SK-N-SH (cell line): ENCODE measurements at regions not wholly inside any gene's neighbourhood (a gene's known extent, or its start where the extent isn't known, plus 50 kb on each side); places are given as distances from the start of the nearest gene placed in this dataset.
"Not testable (repeated sequence)": the region's sequence is repeated elsewhere in the genome, so short reads cannot be mapped to it uniquely, and the experiment has no call there.

Experiments used
- CTCF ChIP-seq: fragments of 200-600 bp; sonication (generic); IDR thresholded peaks from 2 replicates; pipeline ENCODE4 v1.6.1; 2017; ENCODE audit warnings: antibody characterized with exemption, mild to moderate bottlenecking, moderate library complexity
- EP300 ChIP-seq, 2 experiments: IDR thresholded peaks; 2 replicates each; pipeline versions ENCODE4 v1.4.0 to v1.6.1; 2012; ENCODE audit warnings: borderline replicate concordance in 1 of 2, low read depth in 1 of 2, low read length in 1 of 2
- EZH2phosphoT487 ChIP-seq: fragments of 200-600 bp; sonication (generic); IDR thresholded peaks from 2 replicates; pipeline ENCODE4 v1.6.1; 2017; ENCODE audit warnings: low read depth, mixed run types, mild to moderate bottlenecking, antibody characterized with exemption, moderate library complexity, borderline replicate concordance
- FOSL2 ChIP-seq: IDR thresholded peaks from 2 replicates; pipeline ENCODE4 v1.4.0; 2012; ENCODE audit warnings: low read depth, mild to moderate bottlenecking, moderate library complexity, borderline replicate concordance
- MAX ChIP-seq: IDR thresholded peaks from 2 replicates; pipeline ENCODE4 v1.4.0; 2012; ENCODE audit warnings: low read depth
- NRF1 ChIP-seq: IDR thresholded peaks from 2 replicates; pipeline ENCODE4 v1.6.1; 2012; ENCODE audit warnings: low read depth, mild to moderate bottlenecking, low read length
- POLR2AphosphoS5 ChIP-seq: IDR thresholded peaks from 2 replicates; pipeline ENCODE4 v1.6.1; 2012; ENCODE audit warnings: low read depth, low read length
- RXRA ChIP-seq: IDR thresholded peaks from 2 replicates; pipeline ENCODE4 v1.4.0; 2012; ENCODE audit warnings: low read depth, mild to moderate bottlenecking, borderline replicate concordance
- SIN3A ChIP-seq: IDR thresholded peaks from 2 replicates; pipeline ENCODE4 v1.6.1; 2012; ENCODE audit warnings: low read depth, mild to moderate bottlenecking, low read length, moderate library complexity, borderline replicate concordance
- TCF12 ChIP-seq: IDR thresholded peaks from 2 replicates; pipeline ENCODE4 v1.4.0; 2012
- USF1 ChIP-seq: IDR thresholded peaks from 2 replicates; pipeline ENCODE4 v1.4.0; 2012; ENCODE audit warnings: low read depth, borderline replicate concordance
- YY1 ChIP-seq: IDR thresholded peaks from 2 replicates; pipeline ENCODE4 v1.4.0; 2012; ENCODE audit warnings: low read depth, mild to moderate bottlenecking
- TF ChIP-seq, protein P1 (sequence below): IDR thresholded peaks from 2 replicates; pipeline ENCODE4; 2012

- TF ChIP-seq, protein P1, sequence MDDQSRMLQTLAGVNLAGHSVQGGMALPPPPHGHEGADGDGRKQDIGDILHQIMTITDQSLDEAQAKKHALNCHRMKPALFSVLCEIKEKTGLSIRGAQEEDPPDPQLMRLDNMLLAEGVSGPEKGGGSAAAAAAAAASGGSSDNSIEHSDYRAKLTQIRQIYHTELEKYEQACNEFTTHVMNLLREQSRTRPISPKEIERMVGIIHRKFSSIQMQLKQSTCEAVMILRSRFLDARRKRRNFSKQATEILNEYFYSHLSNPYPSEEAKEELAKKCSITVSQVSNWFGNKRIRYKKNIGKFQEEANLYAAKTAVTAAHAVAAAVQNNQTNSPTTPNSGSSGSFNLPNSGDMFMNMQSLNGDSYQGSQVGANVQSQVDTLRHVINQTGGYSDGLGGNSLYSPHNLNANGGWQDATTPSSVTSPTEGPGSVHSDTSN: not testable (repeated sequence)
- not testable (repeated sequence) for TF ChIP-seq CTCF; EZH2phosphoT487; SIN3A; POLR2AphosphoS5; MAX; RXRA; USF1; EP300 (IDR thresholded peaks at IDR 0.05; ENCODE audit: borderline replicate concordance in 1 of 2, low read depth in 1 of 2, low read length in 1 of 2); FOSL2; NRF1; YY1; TCF12
Measured at GRCh38 chr3:135604512-135604911, 361.0 kb upstream of the PPP2R3A start.
